Fibroblast of skin of back (primary cell): ENCODE measurements at regions not wholly inside any gene's neighbourhood (a gene's known extent, or its start where the extent isn't known, plus 50 kb on each side); places are given as distances from the start of the nearest gene placed in this dataset.

ENCODE experiments used
- DNase-seq: peaks from one replicate; pipeline ENCODE4 v3.0.0-alpha.2; 2013

- DNase-seq, result peak; percentile 30
Observed at GRCh38 chr20:48294196-48294595, 508.9 kb upstream of the SULF2 start.

GRCh38 chr20:48293671-48294070 is 508.4 kb upstream of the SULF2 start:
- no peak for DNase-seq

GRCh38 chr20:48292806-48293205 is 507.5 kb upstream of the SULF2 start:
- DNase-seq, result peak; percentile 25

- DNase-seq, result no peak
Observed at GRCh38 chr20:48291896-48292295, 506.6 kb upstream of the SULF2 start.

GRCh38 chr20:48288930-48289507 is 503.7 kb upstream of the SULF2 start:
- DNase-seq, result no peak

GRCh38 chr20:48287552-48288170 is 502.4 kb upstream of the SULF2 start:
- DNase-seq, result no peak

- no peak for DNase-seq
Observed at GRCh38 chr20:48287021-48287494, 501.8 kb upstream of the SULF2 start.

- no peak for DNase-seq
Observed at GRCh38 chr20:48286601-48287000, 501.3 kb upstream of the SULF2 start.

GRCh38 chr20:48285656-48286055 is 500.4 kb upstream of the SULF2 start:
- no peak for DNase-seq

GRCh38 chr20:48284837-48285236 is 499.6 kb upstream of the SULF2 start:
- peak; percentile 53 for DNase-seq

GRCh38 chr20:48284315-48284714 is 499.0 kb upstream of the SULF2 start:
- DNase-seq, result no peak

GRCh38 chr20:48283470-48284110 is 498.3 kb upstream of the SULF2 start:
- peak; percentile 82 for DNase-seq

- DNase-seq, result no peak
Observed at GRCh38 chr20:48282591-48283228, 497.4 kb upstream of the SULF2 start.

- no peak for DNase-seq
Observed at GRCh38 chr20:48281501-48281900, 496.2 kb upstream of the SULF2 start.

GRCh38 chr20:48278961-48279481 is 493.7 kb upstream of the SULF2 start:
- no peak for DNase-seq

- no peak for DNase-seq
Observed at GRCh38 chr20:48277266-48277665, 492.0 kb upstream of the SULF2 start.

GRCh38 chr20:48276021-48276342 is 490.7 kb upstream of the SULF2 start:
- no peak for DNase-seq

- peak; percentile 18 for DNase-seq
Observed at GRCh38 chr20:48275286-48276020, 490.2 kb upstream of the SULF2 start.

- DNase-seq, result no peak
Observed at GRCh38 chr20:48273843-48274242, 488.6 kb upstream of the SULF2 start.

GRCh38 chr20:48270885-48271284 is 485.6 kb upstream of the SULF2 start:
- DNase-seq, result no peak

- DNase-seq, result no peak
Observed at GRCh38 chr20:48267860-48268633, 482.8 kb upstream of the SULF2 start.

- no peak for DNase-seq
Observed at GRCh38 chr20:48266571-48266970, 481.3 kb upstream of the SULF2 start.
